ENCODE measurements at regions not wholly inside any gene's neighbourhood (a gene's known extent, or its start where the extent isn't known, plus 50 kb on each side); places are given as distances from the start of the nearest gene placed in this dataset.

DNA sequence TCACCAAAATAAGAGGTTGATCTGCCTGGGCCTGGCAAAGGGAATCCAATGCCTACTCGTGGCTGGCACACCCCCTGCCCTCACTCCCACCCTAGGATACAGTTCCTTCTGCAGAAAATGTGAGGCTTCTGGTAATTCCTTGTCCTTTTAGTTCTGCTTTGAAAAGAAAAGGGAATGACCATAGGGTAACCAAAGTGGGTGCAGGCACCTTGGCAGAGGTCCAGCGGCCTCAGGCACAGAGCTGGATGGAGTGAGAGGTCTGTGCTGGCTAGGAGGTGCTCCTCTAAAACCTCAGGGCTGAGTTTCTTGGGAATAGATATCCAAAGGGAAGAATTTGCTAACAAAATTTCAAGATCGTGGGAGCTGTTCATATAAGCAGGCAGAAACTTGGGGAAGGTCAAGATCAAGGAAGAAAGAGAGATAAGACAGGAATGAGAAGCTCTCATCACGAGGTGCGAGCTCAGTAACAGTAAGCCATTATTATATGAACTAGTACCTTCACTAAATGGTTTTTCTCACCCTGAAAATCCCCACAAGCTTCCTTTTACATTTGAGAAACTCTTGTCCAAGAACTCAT lies 293.1 kb upstream of the LYPLAL1 start:
- TF ChIP-seq, protein P1, sequence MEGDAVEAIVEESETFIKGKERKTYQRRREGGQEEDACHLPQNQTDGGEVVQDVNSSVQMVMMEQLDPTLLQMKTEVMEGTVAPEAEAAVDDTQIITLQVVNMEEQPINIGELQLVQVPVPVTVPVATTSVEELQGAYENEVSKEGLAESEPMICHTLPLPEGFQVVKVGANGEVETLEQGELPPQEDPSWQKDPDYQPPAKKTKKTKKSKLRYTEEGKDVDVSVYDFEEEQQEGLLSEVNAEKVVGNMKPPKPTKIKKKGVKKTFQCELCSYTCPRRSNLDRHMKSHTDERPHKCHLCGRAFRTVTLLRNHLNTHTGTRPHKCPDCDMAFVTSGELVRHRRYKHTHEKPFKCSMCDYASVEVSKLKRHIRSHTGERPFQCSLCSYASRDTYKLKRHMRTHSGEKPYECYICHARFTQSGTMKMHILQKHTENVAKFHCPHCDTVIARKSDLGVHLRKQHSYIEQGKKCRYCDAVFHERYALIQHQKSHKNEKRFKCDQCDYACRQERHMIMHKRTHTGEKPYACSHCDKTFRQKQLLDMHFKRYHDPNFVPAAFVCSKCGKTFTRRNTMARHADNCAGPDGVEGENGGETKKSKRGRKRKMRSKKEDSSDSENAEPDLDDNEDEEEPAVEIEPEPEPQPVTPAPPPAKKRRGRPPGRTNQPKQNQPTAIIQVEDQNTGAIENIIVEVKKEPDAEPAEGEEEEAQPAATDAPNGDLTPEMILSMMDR (IDR thresholded peaks at IDR 0.05; ENCODE audit: insufficient read depth, low read length, poor library complexity, severe bottlenecking) = no peak
- no peak for TF ChIP-seq EZH2phosphoT487 (conservative IDR thresholded peaks at IDR 0.05; ENCODE audit: low read length)
